HG02981 (cell line): ENCODE measurements at regions not wholly inside any gene's neighbourhood (a gene's known extent, or its start where the extent isn't known, plus 50 kb on each side); places are given as distances from the start of the nearest gene placed in this dataset.
"Not testable (repeated sequence)": the region's sequence is repeated elsewhere in the genome, so short reads cannot be mapped to it uniquely, and the experiment has no call there.

Source experiments
- ATAC-seq: cut with Tn5 transposase; IDR thresholded peaks from one replicate; pipeline ENCODE4 v1.9.1; 2021; ENCODE audit warnings: mild to moderate bottlenecking, moderate library complexity; ENCODE audit not compliant: unreplicated experiment

- ATAC-seq = no peak
Measured at GRCh38 chr1:185477638-185478580, 160.9 kb upstream of the IVNS1ABP start.

GRCh38 chr1:185474440-185475149 is 157.6 kb upstream of the IVNS1ABP start:
- ATAC-seq = no peak

- no peak for ATAC-seq
Measured at GRCh38 chr1:185473186-185473585, 156.1 kb upstream of the IVNS1ABP start.

GRCh38 chr1:185468626-185469025 is 151.6 kb upstream of the IVNS1ABP start:
- ATAC-seq = no peak

GRCh38 chr1:185467122-185467521 is 150.1 kb upstream of the IVNS1ABP start:
- no peak for ATAC-seq

- ATAC-seq = no peak
Measured at GRCh38 chr1:185464777-185465176, 147.7 kb upstream of the IVNS1ABP start.

- ATAC-seq = no peak
Measured at GRCh38 chr1:185463433-185463832, 146.4 kb upstream of the IVNS1ABP start.

DNA sequence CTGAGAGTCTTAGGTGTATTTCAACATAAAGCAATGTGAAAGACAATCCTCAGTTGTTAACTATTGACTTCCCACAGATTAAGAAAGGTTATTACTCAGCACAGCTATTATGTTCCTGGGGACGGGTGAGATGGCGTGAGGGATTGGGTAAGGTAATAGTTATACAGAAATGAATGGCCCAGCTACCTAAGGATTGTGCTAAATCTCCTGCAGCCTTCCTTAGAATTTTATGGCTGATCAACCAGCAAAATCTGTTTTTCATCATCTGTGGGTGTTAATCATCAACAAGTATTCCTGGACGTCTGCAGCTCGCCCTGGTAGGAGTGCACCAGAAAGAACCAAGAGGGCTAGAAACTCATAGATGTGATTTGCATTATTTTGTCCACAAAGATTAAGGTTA is 146.0 kb upstream of the IVNS1ABP start:
- no peak for ATAC-seq

DNA sequence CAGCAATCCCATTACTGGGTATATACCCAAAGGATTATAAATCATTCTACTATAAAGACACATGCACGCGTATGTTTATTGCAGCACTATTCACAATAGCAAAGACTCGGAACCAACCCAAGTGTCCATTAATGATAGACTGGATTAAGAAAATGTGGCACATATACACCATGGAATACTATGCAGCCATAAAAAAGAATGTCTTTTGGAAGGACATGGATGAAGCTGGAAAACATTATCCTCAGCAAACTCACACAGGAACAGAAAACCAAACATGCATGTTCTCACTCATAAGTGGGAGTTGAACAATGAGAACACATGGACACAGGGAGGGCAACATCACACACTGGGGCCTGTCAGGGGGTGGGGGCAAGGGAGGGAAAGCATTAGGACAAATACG is 143.7 kb upstream of the IVNS1ABP start:
- not testable (repeated sequence) for ATAC-seq

DNA sequence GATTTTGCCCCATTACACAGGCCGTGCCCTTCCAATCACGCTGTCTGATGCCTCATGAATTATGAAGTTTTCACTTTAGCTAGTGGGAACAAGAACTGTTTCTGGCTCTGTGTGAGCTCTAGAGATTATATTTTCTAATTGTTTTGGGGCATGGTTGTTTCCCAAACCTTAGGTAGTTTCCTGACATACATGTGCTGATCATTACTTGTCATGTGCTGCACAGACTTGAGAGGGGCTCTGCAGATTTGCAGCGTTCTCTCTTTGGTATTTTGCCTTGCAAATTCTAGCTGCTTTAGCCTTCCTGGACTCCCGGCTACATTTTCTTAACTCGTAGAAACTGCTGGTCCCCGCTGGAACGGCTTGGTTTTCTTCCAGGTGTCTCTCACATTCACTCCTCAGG is 142.1 kb upstream of the IVNS1ABP start:
- ATAC-seq = no peak

GRCh38 chr1:185458670-185459069 is 141.6 kb upstream of the IVNS1ABP start:
- no peak for ATAC-seq

DNA sequence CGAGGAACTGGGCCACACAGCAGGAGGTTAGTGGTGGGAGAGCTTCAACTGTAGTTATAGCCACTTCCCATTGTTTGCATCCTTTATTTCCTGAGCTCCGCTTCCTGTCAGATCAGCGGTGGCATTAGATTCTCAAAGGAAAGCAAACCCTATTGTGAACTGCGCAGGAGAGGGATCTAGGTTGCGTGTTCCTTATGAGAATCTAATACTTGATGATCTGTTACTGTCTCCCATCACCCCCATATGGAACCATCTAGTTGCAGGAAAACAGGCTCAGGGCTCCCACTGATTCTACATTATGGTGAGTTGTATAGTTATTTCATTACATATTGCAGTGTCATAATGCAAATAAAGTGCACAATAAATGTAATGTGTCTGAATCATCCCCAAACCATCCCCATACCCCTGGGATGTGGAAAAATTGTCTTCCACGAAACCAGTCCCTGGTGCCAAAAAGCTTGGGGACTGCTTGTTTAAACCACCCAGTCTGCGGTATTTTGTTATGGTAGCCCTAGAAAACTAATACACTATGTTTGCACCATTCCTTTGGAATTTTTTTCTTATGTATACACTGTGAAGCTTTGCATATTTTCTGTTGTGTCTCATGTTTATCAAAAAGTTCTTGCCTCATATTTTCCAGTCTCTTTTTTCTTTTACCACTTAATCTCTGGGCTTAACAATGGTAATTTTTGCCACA is 136.6 kb upstream of the IVNS1ABP start:
- ATAC-seq = no peak

DNA sequence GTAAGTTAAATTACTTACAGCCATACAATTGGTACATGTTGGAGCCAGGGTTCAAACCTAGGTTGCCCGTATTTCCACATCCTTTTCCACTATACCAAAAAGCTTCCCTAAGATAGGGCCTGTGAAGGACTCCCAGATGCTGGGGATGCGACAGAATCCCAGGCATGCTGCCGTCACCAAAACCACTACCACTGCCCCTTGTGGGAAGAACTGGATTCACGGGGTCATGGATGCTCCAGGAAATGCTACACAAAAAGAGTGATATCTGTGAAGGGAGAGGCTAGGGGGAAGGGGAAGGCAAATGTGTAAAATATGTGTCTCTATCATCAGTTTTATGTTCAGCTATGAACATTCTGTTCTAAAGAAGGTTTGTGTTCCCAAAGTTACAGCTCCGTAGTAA is 133.9 kb upstream of the IVNS1ABP start:
- ATAC-seq = no peak

GRCh38 chr1:185450060-185450788 is 133.2 kb upstream of the IVNS1ABP start:
- no peak for ATAC-seq

DNA sequence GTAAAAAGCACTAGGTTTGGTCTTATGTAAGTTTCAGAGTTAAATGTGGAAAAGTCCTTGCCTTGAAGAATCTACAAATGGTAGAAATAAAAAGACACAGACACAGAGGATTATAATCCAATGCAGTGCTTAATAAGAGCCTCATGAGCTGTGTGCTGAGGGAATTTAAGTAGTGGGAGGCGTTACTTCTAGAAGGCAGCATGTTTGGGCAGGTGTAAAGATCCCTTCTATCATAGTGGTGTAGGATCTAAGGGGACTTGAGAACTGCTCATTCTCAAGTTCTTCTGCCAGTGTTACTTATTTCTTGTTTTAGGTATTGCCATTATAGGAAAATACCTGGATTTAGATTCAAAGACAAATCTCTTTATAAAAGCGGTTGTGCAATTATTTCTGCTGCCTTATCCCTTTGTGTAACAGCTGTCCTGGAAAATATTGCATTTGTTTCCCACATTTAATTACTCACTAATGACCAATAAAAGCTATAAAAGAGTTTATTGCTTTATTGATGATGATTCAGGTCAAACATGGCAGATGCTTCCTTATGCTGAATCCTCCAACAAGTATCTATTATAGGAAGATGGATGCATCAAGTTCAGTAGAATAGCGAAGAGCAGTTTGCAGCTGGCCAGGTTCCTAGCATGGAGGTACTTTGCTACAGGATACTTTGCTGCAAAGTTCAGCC is 132.5 kb upstream of the IVNS1ABP start:
- ATAC-seq = no peak

DNA sequence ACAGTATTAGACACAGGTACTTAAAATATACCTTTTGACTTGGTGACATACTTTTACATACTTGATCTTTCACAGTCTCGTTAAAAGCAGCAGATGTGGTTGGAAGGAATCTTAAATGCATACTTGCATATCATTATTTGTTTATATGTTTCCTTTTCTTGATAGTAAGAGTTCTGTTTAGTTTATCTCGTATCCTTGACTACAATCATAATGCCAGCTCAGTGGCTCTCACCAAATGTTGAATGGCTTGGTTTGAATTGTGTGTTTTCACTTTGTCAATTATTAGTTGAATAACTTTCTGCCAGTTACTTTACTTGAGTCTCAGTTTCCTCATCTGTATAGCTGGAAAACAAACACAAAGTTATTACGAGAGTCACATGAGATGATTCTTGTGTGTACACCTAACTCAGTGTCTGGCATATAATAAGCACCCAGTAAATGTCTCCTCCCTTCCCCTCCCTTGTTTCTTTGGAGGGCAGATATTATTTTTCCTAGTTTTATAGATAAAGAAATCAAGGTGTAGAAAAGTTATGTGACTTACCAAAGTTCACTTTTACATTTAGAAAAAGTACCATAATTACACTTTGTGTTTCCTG is 131.6 kb upstream of the IVNS1ABP start:
- ATAC-seq = no peak

DNA sequence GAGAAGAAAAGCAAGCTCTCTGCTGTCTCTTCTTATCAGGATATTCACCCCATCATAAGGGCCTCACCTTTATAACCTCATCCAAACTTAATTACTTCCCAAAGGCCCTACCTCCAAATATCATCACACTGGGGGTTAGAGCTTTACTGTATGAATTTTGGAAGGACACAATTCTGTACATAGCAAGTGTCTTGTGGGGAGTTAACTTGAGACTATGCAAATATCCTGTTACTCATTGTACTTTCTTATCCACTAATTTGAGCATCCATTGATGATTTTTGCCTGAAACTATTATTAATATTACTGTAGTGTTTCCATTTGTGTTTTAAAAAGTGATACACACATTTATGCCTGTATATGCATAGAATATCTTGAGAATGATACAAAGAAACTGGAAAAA is 129.1 kb upstream of the IVNS1ABP start:
- no peak for ATAC-seq

DNA sequence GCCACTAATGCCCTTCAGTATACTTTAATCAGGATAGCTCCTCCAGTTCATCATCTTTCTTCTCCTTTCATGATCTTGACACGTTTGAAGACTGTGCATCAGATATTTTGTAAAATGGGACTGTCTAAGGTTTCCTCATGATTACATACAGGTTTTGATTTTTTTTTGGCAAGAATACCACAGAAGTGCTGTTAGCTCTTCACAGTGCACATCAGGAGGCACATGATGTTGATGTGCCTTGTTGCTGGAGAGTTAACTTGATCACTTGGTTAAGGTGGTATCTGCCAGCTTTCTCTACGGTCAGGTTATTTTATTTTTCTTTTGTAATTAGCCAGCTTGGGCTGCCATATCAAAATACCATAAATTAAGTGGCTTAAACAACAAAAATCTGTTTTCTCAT is 128.6 kb upstream of the IVNS1ABP start:
- ATAC-seq = no peak

GRCh38 chr1:185444676-185445075 is 127.6 kb upstream of the IVNS1ABP start:
- ATAC-seq = no peak

GRCh38 chr1:185442050-185442449 is 125.0 kb upstream of the IVNS1ABP start:
- ATAC-seq = no peak
